PC-3 (cell line): ENCODE measurements at regions not wholly inside any gene's neighbourhood (a gene's known extent, or its start where the extent isn't known, plus 50 kb on each side); places are given as distances from the start of the nearest gene placed in this dataset.

Source experiments
- ATAC-seq: fragments of 200-7000 bp; cut with Tn5 transposase; 2 replicates; pipeline ENCODE4 v1.9.1; 2020; ENCODE audit warnings: mild to moderate bottlenecking, moderate library complexity
- BruUV-seq: library from RNA; stranded (reverse); fragments of 400-500 nt; replicated peaks from 2 replicates; lab custom pipeline; 2021; lab: Mats Ljungman, UMichigan
- CTCF ChIA-PET: fragments of 300-600 bp; sonication (Branson Sonifier 250); formaldehyde crosslinking; loops from one replicate; lab custom pipeline; 2022; ENCODE audit warnings: antibody characterized with exemption; lab: Charles Lee
- POLR2A ChIA-PET: fragments of 300-600 bp; sonication (Branson Sonifier 250); formaldehyde crosslinking; loops from one replicate; lab custom pipeline; 2022; ENCODE audit warnings: antibody characterized with exemption; ENCODE audit not compliant: unreplicated experiment; lab: Charles Lee
- DNase-seq: peaks from one replicate; pipeline ENCODE4 v3.0.0-alpha.2; 2015
- H2AFZ ChIP-seq: fragments of 300-600 bp; sonication (generic); 2 replicates; pipeline ENCODE4 v1.6.0; 2016; ENCODE audit warnings: antibody characterized with exemption, low read length
- H3F3A ChIP-seq: fragments of 300-600 bp; sonication (generic); one replicate; pipeline ENCODE4 v1.6.0; 2017; ENCODE audit warnings: antibody characterized with exemption, low read length, control low read depth, mild to moderate bottlenecking; ENCODE audit not compliant: unreplicated experiment
- H3K27ac ChIP-seq: fragments of 300-600 bp; sonication (generic); 2 replicates; pipeline ENCODE4 v1.5.1; 2016; ENCODE audit warnings: mild to moderate bottlenecking, low read length
- H3K27me3 ChIP-seq: fragments of 300-600 bp; sonication (generic); 2 replicates; pipeline ENCODE4 v1.6.1; 2016; ENCODE audit warnings: low read length, mixed read lengths
- H3K36me3 ChIP-seq: fragments of 300-600 bp; sonication (generic); 2 replicates; pipeline ENCODE4 v1.6.1; 2016; ENCODE audit warnings: low read depth, mixed run types, low read length, mixed read lengths
- H3K4me1 ChIP-seq: fragments of 300-600 bp; sonication (generic); 2 replicates; pipeline ENCODE4 v1.5.1; 2016; ENCODE audit warnings: low read length; ENCODE audit not compliant: insufficient read depth
- H3K4me2 ChIP-seq: fragments of 300-600 bp; sonication (generic); 2 replicates; pipeline ENCODE4 v1.6.0; 2016; ENCODE audit warnings: low read length
- H3K4me3 ChIP-seq: fragments of 300-600 bp; sonication (generic); 2 replicates; pipeline ENCODE4 v1.5.1; 2016; ENCODE audit warnings: mild to moderate bottlenecking, low read length, mixed read lengths
- H3K79me2 ChIP-seq: fragments of 300-600 bp; sonication (generic); 2 replicates; pipeline ENCODE4 v1.6.1; 2017; ENCODE audit warnings: low read length, mixed read lengths
- H3K9ac ChIP-seq: fragments of 300-600 bp; sonication (generic); 2 replicates; pipeline ENCODE4 v1.6.0; 2016; ENCODE audit warnings: mild to moderate bottlenecking, low read length
- H3K9me2 ChIP-seq: fragments of 300-600 bp; sonication (generic); replicated peaks from 2 replicates; pipeline ENCODE4 v1.6.1; 2016; ENCODE audit warnings: mixed run types, low read length, mixed read lengths
- H3K9me3 ChIP-seq: fragments of 300-600 bp; sonication (generic); 2 replicates; pipeline ENCODE4 v1.6.1; 2016; ENCODE audit warnings: low read length, mixed read lengths
- H4K20me1 ChIP-seq: fragments of 300-600 bp; sonication (generic); 2 replicates; pipeline ENCODE4 v1.6.1; 2016; ENCODE audit warnings: low read length, mixed read lengths
- EZH2 ChIP-seq: fragments of 300-600 bp; sonication (generic); IDR thresholded peaks from one replicate; pipeline ENCODE4 v1.6.1; 2017; ENCODE audit warnings: antibody characterized with exemption, mild to moderate bottlenecking, low read length; ENCODE audit not compliant: unreplicated experiment
- EZH2phosphoT487 ChIP-seq: fragments of 300-600 bp; sonication (generic); IDR thresholded peaks from 2 replicates; pipeline ENCODE4 v1.6.1; 2018; ENCODE audit warnings: mild to moderate bottlenecking, antibody characterized with exemption, low read length, borderline replicate concordance
- intact Hi-C: fragments of 100-400 bp; cut with micrococcal nuclease; formaldehyde crosslinking; loops from 2 replicates; pipeline ENCODE4 v1.9.0; 2023
- TF ChIP-seq, protein P1 (sequence below): fragments of 300-600 bp; sonication (generic); conservative IDR thresholded peaks from 2 replicates; pipeline ENCODE4 v1.5.1; 2017; ENCODE audit warnings: antibody characterized with exemption, low read depth, mild to moderate bottlenecking, low read length

DNA sequence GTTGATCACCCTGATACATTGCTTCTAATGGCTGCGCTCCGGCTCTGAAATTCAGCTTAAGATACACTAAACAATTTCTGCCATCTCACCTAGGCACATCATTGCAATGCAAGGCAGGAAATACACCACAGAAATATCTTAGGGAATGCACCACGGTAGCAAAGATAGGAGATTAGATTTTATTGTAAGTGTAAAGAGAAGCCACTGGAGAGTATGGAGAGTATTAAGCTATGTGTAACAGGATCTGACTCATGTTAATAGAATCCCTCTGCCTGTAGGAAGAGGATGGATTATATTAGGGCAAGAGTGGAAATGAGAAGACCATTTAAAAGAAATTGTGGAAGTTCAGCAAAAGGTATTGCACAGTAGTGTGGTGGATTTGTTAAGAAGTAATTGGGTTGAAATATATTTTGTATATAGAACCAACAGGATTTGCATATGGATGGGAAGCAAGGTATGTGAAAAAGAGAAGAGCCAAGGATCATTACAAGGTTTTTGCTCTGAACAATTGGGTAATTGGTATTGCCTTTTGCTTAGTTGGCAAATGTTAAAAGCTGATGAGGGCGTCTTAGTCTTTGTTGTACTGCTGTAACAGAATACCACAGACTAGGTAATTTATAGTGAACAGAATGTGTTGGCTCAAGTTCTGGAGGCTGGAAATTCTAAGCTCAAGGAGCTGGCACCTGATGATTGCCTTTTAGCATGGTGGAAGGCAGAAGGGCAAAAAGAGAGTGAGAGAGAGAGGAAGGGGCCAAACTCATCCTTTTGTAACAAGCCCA is 636.1 kb downstream of the PSAT1 start:
- peak overlapping the region; percentile 93 for H3K27ac ChIP-seq
- DNase-seq (peak; percentile 82), ATAC-seq (peak; percentile 96)
- no peak for TF ChIP-seq EZH2phosphoT487
- no peak for TF ChIP-seq EZH2
- TF ChIP-seq, protein P1, sequence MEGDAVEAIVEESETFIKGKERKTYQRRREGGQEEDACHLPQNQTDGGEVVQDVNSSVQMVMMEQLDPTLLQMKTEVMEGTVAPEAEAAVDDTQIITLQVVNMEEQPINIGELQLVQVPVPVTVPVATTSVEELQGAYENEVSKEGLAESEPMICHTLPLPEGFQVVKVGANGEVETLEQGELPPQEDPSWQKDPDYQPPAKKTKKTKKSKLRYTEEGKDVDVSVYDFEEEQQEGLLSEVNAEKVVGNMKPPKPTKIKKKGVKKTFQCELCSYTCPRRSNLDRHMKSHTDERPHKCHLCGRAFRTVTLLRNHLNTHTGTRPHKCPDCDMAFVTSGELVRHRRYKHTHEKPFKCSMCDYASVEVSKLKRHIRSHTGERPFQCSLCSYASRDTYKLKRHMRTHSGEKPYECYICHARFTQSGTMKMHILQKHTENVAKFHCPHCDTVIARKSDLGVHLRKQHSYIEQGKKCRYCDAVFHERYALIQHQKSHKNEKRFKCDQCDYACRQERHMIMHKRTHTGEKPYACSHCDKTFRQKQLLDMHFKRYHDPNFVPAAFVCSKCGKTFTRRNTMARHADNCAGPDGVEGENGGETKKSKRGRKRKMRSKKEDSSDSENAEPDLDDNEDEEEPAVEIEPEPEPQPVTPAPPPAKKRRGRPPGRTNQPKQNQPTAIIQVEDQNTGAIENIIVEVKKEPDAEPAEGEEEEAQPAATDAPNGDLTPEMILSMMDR, result no peak
- no peaks in the 10 kb centered on the region for H3K9me2 ChIP-seq
- intact Hi-C loops, result no loop called here
- no peaks in the 10 kb centered on the region for H3K9me3 ChIP-seq
- no peaks in the 10 kb centered on the region for H4K20me1 ChIP-seq
- no peaks in the 10 kb centered on the region for H3K27me3 ChIP-seq
- BruUV-seq, result TSS peak; percentile 92
- H3K4me3 ChIP-seq, result no peak overlapping the region
- no peaks in the 10 kb centered on the region for H3F3A ChIP-seq
- ChIA-PET POLR2A (no interaction called here), CTCF (no interaction called here)
- peak overlapping the region; percentile 44 for H3K9ac ChIP-seq
- peak overlapping the region; percentile 52 for H3K4me2 ChIP-seq
- H3K36me3 ChIP-seq, result peaks cover 8% of the 10 kb centered on the region; the same call in 1 of the 2 replicates
- no peak overlapping the region for H2AFZ ChIP-seq
- H3K4me1 ChIP-seq, result peaks cover 15% of the 10 kb centered on the region
- H3K79me2 ChIP-seq, result no peaks in the 10 kb centered on the region

DNA sequence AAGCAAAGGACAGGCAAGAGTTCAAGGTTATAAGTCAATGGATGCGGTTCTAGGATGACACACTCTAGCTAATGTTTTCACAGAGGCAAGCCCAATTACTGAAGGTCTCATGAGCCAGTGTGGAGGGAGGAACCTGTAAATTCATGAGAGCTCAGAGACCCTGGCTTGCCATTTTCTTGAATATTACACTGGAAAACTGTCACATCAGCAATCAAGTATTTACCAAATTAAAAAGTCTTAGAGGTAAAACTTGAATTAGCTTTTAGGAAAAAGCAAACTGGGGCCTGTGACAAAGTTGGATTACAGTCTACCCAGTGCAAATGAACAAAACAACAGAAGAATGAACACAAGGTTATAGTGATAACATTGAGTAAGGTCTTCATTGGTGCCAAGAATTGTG is 636.9 kb upstream of the TLE4 start:
- no peaks in the 10 kb centered on the region for H4K20me1 ChIP-seq
- TF ChIP-seq EZH2 (no peak), EZH2phosphoT487 (no peak)
- TF ChIP-seq, protein P1, result no peak
- no peaks in the 10 kb centered on the region for H3K27me3 ChIP-seq
- POLR2A ChIA-PET, result no interaction called here
- intact Hi-C loops, result no loop called here
- no peaks in the 10 kb centered on the region for H3K9me3 ChIP-seq
- CTCF ChIA-PET, result no interaction called here
- H3F3A ChIP-seq, result no peaks in the 10 kb centered on the region
- H3K9me2 ChIP-seq, result no peaks in the 10 kb centered on the region
- DNase-seq, result no peak
- no peak overlapping the region for H3K4me3 ChIP-seq
- no peak overlapping the region for H3K9ac ChIP-seq
- no peak overlapping the region for H3K4me2 ChIP-seq
- no TSS peak for BruUV-seq
- peaks cover 7% of the 10 kb centered on the region; the same call in 1 of the 2 replicates for H3K36me3 ChIP-seq
- H3K4me1 ChIP-seq, result peaks cover 15% of the 10 kb centered on the region
- H3K27ac ChIP-seq, result no peak overlapping the region
- no peak for ATAC-seq
- H2AFZ ChIP-seq, result no peak overlapping the region
- no peaks in the 10 kb centered on the region for H3K79me2 ChIP-seq

DNA sequence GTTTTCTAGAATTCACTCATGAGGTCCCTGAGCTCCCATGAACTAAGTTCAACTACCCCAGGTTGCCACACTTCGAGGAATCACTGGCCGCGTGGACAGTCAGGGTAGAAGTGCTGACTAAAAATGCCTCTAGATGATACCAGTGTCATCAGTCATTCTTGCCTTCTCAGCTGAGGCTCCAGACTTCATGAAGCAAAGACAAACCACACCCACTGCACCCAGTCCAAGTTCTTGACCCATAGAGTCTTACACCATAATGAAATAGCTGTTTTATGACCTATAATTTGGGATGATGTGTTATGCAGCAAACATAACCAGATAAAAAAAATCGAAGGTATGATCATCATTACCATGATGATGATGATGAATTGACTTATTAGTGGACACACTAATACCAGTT is 632.9 kb upstream of the TLE4 start:
- Histone ChIP-seq H4K20me1 (no peaks in the 10 kb centered on the region), H3F3A (no peaks in the 10 kb centered on the region), H3K79me2 (no peaks in the 10 kb centered on the region), H3K36me3 (0 out of 2 replicates have a peak, but pooled peaks cover 5% of the 10 kb centered on the region), H3K4me2 (no peak overlapping the region), H3K4me3 (no peak overlapping the region), H3K9me3 (no peaks in the 10 kb centered on the region), H2AFZ (no peak overlapping the region), H3K27me3 (no peaks in the 10 kb centered on the region), H3K9ac (no peak overlapping the region), H3K9me2 (no peaks in the 10 kb centered on the region), H3K4me1 (no peaks in the 10 kb centered on the region), H3K27ac (no peak overlapping the region)
- CTCF ChIA-PET, result no interaction called here
- ATAC-seq, result no peak
- intact Hi-C loops, result no loop called here
- no TSS peak for BruUV-seq
- DNase-seq, result no peak
- TF ChIP-seq EZH2 (no peak), EZH2phosphoT487 (no peak)
- TF ChIP-seq, protein P1, result no peak
- POLR2A ChIA-PET, result no interaction called here
